ENCODE measurements at regions not wholly inside any gene's neighbourhood (a gene's known extent, or its start where the extent isn't known, plus 50 kb on each side); places are given as distances from the start of the nearest gene placed in this dataset.

DNA sequence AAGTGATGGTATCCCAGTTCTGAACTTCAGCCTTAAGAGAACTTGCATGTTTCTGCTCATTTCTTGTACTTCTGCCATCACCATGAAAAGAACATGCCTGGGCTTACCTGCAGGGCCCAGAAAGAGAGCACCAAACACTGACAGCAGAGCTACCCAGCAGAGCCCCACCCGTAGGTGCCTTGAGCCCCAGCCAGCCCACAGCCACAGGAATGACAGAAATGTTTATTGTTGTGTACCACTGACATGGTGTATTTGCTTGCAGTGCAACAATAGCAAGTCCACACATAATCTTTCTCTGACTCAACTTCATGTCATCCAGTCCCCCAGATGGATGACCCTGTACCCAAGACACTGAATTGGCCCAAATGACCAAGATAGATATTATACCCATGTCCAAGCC lies 195.2 kb downstream of the TSHZ3 start:
- FAIRE-seq, result no peak

DNA sequence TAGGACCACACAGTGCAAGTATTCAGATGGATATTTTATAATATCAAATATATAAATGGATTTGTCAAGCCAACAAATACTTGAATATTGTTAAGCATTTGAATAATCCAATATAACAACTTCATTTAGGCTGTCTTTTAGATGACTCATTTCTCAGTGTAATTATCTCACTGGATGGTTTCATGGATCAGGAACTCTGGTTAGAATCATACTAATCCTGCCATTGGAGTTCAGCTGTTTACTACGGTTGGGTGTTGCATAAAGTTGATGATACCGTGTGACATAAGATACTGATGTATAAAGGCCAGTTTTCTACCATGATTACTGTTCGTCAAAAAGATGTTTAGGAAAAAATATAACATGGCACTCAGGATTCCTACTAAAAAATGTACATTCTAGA lies 196.3 kb downstream of the TSHZ3 start:
- no peak for FAIRE-seq

DNA sequence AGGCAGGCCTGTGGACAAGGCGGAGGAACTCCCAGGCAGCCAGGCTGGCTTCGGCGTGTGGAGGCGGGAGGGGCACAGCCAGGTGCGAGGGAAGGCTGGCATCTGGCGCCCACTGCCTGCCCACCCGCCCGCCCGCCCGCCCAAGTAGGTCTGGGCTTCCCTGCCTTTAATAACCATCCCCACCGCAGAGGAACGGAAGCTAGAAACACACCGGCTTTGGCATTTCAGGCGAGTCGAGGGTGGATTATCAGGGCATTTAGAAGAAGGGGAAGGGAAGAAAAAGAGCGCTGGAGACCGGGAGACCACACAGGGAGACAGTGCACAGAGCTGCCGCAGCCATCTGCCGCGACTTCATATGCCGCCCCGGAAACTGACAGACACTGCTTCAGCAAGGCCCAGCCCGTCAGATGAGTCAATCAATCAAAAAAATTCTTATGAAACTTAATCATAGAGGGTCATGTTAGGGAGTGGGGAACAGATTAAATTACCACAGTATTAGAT lies 199.7 kb downstream of the TSHZ3 start:
- FAIRE-seq, result no peak

DNA sequence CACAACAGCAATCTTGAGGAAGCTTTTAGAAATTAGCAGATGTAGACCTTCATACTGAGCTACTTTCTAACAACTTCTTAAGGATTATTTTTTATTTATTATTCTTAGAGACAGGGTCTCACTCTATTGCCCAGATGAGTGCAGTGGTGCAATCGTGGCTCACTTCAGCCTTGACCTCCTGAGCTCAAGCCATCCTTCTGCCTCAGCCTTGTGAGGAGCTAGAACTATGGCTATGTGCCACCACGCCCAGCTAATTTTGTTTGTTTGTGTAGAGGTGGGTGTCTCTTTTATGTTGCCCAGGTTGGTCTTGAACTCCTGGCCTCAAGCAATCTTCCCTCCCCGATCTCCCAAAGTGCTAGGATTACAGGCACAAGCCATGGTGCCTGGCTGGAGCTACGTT lies 200.6 kb downstream of the TSHZ3 start:
- FAIRE-seq, result no peak

DNA sequence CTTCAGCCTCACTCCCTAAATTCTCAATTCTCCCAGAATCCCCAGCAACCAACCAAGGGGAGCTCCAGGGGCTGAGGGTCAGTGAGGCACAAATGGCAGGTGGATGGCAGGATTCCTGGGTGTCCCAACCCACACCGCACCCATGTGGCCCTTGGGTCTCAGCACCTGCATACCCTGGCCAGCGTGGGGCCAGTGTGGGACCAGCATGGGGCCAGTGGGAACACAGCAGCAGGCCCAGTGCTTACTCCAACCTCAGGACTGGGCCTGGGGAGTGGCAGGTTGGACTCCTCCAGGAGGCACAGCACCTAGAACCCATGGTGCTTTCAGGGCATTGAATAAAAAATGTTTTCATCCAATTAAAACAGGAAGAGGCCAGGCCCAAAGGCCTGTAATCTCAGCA lies 202.0 kb downstream of the TSHZ3 start:
- FAIRE-seq, result no peak

DNA sequence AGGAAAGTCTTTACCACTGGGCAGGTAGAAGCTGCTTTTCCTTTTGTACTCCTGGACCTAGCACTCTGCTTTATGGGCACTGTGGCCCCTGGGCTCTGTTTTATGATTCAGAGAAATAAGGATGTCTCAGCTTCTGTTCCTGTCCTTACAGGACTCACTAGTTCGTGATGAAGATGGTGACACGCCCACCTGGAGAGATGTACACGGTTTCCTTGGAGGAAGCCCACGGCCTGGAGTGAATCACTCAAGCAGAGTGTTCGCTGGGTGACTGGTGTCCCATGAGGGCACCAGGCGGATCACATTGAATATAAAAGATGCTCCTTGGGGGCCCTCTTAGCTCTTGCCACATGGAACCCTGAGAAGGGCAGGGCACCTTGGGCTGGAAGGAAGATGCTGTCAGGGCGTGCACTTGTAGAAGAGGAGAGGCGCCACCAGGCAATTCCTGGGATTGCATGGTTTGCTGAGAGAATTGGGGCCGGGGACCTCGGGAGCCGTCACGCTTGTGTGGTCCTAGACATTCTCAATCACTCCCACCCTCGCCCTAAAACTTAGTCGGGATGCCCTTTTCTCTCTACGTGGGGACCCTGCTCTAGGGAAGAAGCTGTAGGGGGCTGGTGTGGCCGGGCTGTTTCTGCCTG lies 202.6 kb downstream of the TSHZ3 start:
- no peak for FAIRE-seq

DNA sequence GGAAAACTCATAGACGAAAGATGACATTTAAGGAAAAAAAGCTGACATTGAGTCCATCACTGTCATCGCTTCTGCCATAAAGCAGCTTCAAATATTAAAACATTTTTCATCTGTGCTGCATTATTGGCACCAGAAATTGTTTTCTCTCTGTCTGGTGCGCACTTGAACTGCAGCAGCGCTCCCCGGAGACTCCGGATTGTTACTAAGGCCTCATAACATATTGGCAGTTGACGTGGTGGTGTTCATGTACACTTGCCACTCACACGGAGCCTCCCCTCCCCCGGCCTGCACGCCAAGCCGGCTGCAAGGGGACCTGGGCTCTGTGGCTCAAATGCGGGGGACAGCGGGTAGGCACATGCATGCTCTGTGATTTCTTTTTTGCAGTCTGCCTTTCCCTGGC lies 203.2 kb downstream of the TSHZ3 start:
- FAIRE-seq, result no peak

DNA sequence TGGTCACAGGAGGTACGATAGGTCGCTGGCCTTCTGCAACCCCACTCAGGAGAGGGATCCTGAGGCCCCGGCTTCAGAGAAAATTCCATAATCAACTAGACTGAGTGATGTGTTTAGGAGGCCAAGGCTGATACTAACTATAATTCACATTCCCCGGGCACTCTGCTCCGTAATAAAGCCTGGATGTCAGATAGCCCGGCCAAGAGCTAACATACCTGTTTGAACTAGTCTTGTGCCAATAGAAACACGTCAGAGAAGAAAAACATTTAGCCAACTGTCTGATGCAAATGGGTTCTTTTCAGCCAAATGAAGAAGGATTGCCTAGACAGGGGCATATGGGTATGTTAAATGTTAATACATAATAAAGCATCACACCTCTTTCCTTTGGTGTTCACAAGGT lies 204.2 kb downstream of the TSHZ3 start:
- FAIRE-seq, result no peak

DNA sequence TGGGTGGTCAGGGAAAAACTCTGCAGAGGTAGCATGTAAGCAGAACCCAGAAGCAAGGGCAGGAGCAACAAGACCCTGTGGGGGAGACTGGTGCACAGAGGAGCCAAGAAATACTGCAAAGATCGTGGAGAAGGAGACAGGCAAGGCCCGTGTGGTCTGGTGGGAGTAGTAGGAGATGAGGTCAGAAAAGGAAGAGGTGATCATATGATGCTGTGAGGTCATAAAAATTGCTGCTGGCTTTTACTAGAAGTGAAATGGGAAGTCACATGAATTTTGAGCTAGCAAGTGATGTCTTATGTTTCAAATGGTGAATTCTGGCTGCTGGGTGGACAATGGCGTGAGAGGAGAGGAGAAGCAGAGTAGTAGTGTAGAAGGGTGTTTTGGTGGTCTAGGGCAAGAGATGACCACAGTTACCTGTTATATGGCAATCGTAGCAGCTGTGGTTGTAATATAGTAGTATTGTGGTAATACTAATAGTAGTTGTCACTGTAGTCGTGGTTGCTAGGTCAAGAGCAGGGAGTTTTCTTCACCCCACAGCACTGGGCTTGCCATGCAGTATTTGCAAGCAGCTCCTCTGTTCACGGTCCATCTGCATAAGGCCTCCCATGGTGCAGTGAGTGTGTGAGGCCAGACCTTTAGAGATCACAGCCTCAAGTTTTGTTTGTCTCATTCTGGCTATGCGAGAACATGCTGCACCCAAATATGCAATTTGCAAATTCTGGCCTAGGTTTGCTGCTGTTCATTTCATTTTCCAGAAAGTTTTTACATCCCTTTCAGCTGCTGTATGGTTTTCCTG lies 205.0 kb downstream of the TSHZ3 start:
- no peak for FAIRE-seq

DNA sequence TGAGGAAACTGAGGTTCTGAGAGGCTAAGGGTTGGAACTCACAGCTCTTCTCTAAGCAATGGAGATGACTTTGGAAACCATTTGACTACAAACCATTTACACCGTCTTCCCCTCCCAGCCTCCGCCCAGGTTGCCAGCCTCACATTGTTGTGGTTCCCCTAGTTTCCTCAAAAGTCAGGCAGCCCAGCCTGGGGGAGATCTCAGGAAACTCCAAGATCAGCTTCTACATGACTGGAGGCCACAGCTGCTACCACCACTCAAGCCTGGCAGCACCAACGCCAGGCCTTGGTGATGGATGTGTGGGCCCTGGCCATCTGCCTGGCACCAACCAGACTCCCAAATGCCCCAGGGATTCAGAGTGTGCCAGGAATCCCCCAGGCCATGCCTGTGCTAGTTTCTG lies 207.9 kb downstream of the TSHZ3 start:
- FAIRE-seq, result no peak

DNA sequence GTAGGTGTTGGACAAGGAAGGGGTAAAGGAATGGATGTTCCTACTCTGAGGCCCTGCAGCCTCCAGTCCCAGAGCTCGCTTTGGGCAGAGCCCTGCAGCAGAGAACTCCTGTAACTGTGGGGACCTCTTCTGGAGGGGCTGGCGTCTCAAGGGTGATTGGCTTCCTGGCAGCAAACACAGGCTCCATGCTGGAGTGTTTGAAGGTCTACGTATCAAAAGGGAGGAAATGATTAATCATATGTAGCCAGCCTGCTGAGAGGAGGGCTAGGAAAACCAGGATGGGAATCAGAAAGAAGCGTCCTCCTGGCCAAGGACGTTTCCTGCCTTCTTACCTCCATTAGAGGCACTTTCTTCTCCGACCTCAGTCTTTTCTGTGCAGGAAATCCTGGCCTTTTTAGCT lies 208.5 kb downstream of the TSHZ3 start:
- FAIRE-seq, result no peak

DNA sequence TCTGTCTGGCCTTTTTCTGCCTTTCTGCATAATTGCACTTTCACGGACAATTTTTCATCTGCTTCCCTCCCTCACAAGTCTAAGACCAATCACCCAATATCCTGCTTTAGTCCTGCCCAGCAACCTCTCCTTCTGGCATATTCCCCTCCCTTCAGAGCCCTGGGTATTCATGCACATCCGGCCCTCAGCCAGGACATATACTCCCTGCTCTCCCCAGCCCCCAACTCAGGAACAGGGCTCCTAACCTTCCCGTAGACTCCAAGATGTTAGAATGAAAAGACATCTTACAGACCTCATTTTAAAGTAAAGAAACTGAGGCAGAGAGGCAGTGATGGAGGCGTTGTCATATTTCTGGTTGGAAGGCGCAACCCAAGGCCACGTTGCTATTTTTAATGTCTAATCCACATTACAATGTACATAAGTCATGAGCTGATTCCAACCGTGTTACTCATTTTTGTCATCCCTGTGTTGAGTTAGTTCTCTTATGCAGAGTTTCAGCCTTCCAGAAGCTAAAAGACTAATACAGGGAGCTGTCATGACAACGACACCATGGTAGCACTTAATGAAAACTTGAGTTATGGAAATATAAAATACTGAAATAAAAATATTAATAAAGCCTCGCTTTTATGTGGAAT lies 209.2 kb downstream of the TSHZ3 start:
- no peak for FAIRE-seq

DNA sequence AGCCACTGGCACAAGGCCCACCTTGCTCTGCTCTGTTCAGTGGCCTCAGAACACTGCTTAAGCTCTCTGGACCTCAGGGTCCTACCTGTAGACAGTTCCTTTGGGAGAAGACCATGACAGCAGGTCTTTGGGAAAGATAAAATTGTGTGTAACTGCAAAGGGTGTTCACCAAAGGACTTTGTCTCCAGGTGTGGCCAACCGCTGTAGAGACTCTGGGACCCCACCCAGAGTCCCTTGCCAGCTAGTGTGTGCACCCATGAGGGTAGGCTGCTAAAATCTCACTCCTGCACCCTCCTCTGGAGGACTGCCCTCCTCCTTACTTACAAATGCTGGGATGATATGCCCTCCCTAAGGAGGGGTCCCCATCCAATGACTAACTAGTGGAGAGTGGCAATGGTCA lies 211.2 kb downstream of the TSHZ3 start:
- no peak for FAIRE-seq

DNA sequence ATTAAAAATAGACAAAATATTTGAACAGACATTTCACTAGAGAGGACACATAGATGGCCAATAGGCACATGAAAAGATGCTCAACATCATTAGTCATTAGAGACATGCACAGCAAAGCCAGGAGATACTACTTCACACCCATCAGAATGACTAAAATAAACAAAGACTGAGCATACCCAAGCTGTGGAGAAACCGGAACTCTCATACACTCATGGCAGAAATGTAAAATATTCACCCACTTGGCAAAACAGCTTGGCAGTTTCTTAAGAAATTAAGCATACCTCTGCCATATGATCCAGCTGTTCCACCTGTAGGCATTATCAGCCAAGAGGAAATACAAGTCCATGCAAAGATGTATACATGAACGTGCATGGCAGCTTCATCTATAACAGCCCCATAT lies 213.4 kb downstream of the TSHZ3 start:
- FAIRE-seq, result no peak

DNA sequence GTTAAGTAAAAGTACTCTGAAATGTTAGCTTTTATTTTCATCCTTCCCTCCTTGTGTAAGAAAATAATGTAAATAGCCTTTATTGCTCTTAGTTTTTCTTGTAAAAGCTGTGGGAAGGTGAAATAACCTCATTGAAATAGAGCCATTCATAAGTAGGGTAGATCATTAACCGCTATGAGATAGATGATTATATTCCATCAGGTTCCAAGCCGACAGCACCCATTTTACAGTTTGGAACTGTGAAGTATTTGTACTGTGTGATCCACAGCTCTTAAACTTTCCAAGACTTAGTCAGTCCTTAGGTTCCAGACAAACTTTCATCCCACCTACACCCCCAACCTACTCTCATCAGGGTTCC lies 216.5 kb downstream of the TSHZ3 start:
- no peak for FAIRE-seq

DNA sequence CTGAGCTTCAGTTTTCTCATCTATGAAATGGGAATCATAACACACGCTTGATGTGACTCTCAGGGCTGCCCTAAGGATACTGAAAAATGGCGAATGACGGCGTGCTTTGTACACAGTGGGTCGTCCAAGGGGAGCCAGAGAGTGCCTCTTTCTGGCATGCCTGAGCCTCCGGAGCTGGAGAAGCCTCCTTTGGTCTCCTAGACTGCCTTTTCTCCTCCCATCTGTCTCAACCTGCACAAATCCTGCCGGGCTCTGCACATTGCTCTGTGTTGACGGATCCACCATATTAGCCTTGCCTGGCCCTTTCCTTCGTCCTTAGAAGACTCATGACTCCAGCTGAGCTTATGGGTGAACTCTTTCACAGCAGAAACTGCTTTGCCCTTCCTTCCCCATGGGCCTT lies 220.9 kb downstream of the TSHZ3 start:
- FAIRE-seq, result no peak

DNA sequence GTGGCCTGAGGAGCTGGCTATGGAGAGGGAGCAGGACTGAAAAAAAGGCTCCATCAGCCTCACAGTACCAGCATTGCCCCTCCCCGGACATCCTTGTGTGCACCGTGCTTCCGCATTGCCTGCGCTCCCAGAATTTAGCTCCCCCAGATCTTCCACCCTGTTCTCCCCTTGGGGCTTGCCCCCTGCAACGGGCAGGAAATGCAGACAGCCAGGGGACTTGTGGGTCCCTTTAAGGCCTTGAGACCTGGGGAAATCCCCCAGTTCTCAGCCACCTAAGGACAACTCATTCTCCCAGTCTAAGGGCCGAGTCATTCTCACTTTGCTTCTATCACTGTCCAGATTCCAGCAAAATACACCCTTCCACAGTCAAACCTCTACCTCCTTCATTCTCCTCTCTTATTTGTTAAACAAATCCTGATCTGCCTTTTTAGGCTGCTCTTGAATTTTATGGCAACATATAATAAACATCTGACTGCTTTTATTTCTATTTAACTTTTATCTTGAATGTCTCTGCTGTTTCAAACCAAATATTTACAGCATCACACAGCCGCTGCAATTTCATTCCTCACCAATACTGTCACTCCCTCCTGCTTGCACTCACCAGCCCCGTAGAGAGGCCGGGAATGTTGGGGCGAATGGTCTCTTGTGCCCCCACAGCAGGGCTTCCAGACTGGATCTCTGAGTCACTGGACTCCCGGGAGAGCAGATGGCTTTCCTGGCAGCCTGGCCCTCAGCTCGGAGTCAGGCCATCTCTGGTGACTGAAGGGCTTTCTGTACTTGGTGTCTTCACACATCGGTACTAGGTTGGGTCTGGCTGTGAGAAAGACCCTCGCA lies 221.9 kb downstream of the TSHZ3 start:
- FAIRE-seq, result no peak

DNA sequence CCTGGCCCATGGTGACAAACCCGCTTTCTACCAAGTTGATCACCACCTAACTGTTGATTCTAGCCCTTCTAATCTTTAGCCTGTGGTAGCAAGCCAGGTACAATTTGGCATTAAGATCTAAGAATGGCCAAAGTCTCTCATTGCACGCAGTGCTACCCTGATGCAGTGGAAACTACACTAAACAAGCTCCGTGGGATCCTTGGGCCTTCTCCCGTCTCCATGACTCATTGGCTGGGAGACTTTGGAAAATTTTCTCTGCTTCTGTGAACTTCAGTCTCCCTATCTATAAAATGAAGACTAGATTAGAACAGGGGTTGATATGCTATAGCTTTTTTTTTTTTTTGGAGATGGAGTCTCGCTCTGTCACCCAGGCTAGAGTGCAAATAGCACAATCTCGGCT lies 223.0 kb downstream of the TSHZ3 start:
- no peak for FAIRE-seq

DNA sequence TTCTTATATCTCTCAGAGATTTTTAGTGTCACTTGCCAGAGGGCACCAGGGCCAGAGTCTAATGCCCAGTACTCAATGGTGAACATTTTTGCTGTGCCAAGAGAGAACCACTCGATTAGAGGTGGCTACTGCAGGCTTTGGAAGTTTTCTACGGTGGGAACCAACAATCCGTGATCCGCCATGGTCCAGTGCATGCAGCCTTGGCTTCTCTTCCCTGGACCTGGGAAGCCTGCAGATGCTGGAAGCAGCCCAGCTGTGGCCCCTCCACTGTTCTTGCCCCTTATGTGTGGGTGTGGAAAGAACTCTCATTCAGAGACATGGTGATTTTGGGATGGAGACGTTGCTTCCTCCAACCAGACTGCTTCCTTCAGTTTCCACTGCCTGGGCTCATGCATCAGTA lies 224.2 kb downstream of the TSHZ3 start:
- no peak for FAIRE-seq

DNA sequence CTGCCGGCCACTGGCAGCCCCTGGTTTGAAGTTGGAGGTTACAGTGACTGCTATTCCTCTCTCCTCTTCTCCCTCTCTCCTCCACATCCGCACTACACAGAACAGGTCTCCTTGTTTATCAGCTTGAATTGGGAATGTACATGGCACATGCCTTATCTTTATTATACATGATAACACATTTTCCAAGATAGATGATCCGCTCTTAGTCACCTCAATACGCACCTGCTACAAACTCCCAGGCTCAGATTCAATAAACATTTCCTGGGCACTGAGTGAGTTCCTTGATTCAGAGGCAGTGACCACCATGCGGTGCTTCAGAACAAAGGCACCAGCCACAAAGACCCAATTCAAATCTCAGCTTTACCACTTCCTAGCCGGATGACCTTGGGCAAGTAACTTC lies 227.7 kb downstream of the TSHZ3 start:
- no peak for FAIRE-seq

DNA sequence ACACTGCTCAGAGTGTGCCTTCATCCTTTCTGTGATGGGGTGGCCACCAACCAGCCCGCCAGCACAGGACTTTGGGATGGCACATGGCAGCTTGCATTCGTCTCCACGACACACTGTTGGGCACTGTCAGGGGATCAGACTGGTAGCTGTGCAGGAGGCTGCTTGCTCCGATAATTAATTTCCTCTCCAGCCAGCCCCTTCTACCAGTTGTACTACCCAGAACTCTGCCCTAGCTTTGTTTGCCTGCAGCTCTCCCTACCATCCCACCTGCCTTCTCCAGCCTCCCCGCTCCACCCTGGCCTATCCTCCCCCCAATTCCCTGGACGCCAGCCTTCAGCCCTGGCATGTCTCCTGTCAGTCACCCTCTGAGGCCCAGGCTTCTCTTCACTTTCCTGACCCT lies 228.3 kb downstream of the TSHZ3 start:
- no peak for FAIRE-seq

DNA sequence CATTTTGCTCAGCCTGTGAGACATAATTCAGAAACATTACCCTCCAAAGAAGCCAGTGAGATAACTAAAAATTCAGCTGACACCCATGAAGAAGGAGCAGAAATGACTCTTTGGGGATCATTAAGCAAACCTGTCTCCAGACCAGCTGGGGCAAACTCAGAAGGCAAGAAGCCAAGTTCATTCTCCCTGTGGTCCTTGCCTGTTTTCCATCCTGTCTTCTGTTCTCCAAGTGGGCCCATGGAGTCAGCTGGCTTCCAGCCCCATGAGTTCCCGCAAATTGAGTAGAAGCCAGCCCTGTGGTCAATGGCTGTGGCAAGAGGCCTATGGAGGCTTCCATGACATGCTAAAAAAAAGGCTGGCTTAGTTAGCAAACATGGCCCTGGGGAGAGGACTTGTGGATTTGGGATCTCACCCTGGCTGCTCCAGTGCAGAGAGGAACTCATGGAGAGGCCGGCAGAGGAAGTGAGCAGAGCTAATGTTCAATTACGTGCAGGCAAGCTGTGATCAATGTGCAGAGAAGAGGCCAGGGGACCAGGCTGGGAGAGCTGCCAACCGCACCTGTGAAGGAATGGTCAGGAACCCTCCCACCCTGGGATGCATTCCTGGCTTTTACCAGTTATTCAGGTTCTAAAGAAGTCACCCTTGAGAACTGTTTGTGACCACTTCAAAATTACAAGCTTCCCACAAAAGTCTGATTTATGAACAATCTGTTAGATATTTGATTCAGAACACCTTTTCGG lies 229.1 kb downstream of the TSHZ3 start:
- FAIRE-seq, result no peak

DNA sequence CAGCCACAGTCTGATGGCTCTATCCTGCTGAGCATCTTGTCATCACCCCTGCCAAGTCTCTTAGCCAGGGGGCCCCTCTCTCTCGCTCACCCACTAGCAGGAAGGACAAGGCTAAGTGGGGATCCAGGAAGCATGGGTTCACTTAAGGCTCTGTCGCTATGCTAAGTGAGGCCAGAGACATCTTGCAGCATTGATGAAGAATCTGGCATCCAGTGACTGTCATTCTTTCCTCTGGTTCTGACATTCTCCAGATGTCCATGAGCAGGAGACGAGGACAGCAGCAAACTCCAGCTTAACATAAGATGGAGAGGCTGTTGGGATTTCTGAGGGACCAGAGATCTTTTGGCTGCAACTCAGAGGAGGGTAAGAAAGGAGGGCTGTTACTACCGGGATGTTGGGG lies 230.2 kb downstream of the TSHZ3 start:
- no peak for FAIRE-seq

All from A204.1 (cell line).